ENCODE measurements at regions not wholly inside any gene's neighbourhood (a gene's known extent, or its start where the extent isn't known, plus 50 kb on each side); places are given as distances from the start of the nearest gene placed in this dataset.

DNA sequence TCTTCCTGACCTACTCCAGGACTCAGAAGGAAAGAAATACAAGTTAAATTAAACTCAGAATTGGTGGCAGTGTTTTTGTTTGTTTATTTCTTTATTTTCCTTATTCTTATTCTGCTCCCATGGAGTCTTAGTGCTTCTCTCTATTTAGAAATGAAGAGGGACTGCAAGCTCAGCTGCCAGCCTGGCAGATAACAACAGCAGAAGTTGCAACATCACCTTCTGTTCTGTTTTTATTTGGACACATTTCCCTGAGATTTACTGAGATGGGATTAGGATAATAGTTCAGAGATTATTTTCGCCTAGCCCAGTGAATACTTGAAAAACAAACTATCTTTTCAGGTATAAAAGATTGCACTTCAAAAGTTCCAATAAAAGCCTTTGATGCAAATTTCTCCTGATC, 70.4 kb upstream of the DTNA start:
- Histone ChIP-seq H2AFZ (ENCODE audit: low read length) (no peak overlapping the region), H3K4me3 (replicated peaks in 1 of 3; ENCODE audit: insufficient read depth in 1 of 3, low read depth in 2 of 3, low read length in 3 of 3) (no peak overlapping the region), H3K79me2 (ENCODE audit: insufficient read depth, low read length) (no peaks in the 10 kb centered on the region), H3K4me2 (ENCODE audit: low read depth, low read length) (no peak overlapping the region), H4K20me1 (ENCODE audit: insufficient read depth, low read length) (no peaks in the 10 kb centered on the region; the same call in 1 of the 2 replicates), H3K9me3 (ENCODE audit: low read length) (no peaks in the 10 kb centered on the region), H3K27me3 (ENCODE audit: control insufficient read depth in 1 of 2, insufficient read depth in 2 of 2, low read length in 2 of 2) (no peaks in the 10 kb centered on the region), H3K4me1 (ENCODE audit: insufficient read depth, low read length) (no peaks in the 10 kb centered on the region), H3K9ac (ENCODE audit: insufficient read depth, low read depth, low read length) (no peak overlapping the region), H3K36me3 (replicated peaks in 1 of 2; ENCODE audit: control insufficient read depth in 1 of 2, insufficient read depth in 2 of 2, low read length in 2 of 2) (no peaks in the 10 kb centered on the region), H3K27ac (ENCODE audit: extremely low read length, insufficient read depth, low read length) (no peak overlapping the region)
- BruUV-seq (replicated peaks), result no TSS peak
- ATAC-seq (no peak), FAIRE-seq (no peak), DNase-seq (ENCODE audit: low spot score) (no peak)
- CTCF ChIA-PET (ENCODE audit: low intra/inter-chr PET ratio, low total read pairs), result no interaction called here
- in situ Hi-C loops (cut with HindIII; ENCODE audit: extremely low pct_ligation_motif_present, low pct_unique_long_range_greater_than_20kb) (no loop called here), intact Hi-C loops (cut with micrococcal nuclease; ENCODE audit: unreplicated experiment) (loop anchor here (10.0 kb wide), 1 partner anchor 145 kb away; no protein-coding TSS in a partner anchor)
- TF ChIP-seq, protein P1, sequence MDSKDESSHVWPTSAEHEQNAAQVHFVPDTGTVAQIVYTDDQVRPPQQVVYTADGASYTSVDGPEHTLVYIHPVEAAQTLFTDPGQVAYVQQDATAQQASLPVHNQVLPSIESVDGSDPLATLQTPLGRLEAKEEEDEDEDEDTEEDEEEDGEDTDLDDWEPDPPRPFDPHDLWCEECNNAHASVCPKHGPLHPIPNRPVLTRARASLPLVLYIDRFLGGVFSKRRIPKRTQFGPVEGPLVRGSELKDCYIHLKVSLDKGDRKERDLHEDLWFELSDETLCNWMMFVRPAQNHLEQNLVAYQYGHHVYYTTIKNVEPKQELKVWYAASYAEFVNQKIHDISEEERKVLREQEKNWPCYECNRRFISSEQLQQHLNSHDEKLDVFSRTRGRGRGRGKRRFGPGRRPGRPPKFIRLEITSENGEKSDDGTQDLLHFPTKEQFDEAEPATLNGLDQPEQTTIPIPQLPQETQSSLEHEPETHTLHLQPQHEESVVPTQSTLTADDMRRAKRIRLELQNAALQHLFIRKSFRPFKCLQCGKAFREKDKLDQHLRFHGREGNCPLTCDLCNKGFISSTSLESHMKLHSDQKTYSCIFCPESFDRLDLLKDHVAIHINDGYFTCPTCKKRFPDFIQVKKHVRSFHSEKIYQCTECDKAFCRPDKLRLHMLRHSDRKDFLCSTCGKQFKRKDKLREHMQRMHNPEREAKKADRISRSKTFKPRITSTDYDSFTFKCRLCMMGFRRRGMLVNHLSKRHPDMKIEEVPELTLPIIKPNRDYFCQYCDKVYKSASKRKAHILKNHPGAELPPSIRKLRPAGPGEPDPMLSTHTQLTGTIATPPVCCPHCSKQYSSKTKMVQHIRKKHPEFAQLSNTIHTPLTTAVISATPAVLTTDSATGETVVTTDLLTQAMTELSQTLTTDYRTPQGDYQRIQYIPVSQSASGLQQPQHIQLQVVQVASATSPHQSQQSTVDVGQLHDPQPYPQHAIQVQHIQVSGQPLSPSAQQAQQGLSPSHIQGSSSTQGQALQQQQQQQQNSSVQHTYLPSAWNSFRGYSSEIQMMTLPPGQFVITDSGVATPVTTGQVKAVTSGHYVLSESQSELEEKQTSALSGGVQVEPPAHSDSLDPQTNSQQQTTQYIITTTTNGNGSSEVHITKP (CRISPR knock-in tag; IDR thresholded peaks at IDR 0.05; ENCODE audit: low read depth), result no peak
- TF ChIP-seq ZNF263 (CRISPR knock-in tag; IDR thresholded peaks at IDR 0.05) (no peak), CEBPB (IDR thresholded peaks at IDR 0.05; ENCODE audit: borderline replicate concordance, low read depth, low read length) (peak; percentile 25; the same call in 1 of the 2 replicates)
- 55% methylated on average over 1 of the region's 1 CpG for WGBS (ENCODE audit: low lambda C conversion rate)
- POLR2A ChIA-PET, result no interaction called here

DNA sequence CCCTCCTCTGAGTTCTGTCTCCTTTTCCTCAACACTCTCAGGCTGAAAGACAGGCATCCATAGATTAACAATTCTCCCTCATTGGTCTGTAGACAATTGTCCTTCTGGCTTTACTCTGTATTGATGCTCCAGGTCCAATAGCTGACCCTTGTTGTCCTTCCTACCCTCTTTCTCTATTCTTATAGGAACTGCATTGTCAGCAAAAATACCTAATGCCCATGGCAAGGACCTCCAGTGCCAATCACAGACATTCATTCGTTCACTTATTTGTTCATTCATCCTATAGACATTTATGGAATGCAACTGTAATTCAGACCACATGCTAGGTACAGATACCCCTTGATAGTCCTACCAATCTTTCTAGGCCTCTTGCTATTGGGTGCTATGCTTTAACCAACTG, 69.8 kb upstream of the DTNA start:
- H3K4me1 ChIP-seq (ENCODE audit: insufficient read depth, low read length), result no peaks in the 10 kb centered on the region
- intact Hi-C loops (cut with micrococcal nuclease; ENCODE audit: unreplicated experiment), result no loop called here
- no TSS peak for BruUV-seq (replicated peaks)
- TF ChIP-seq MAFF (IDR thresholded peaks at IDR 0.05; ENCODE audit: low read depth, low read length), result peak; percentile 98
- no peak for TF ChIP-seq RARA (CRISPR knock-in tag; IDR thresholded peaks at IDR 0.05)
- TF ChIP-seq NAIF1 (CRISPR knock-in tag; IDR thresholded peaks at IDR 0.05; ENCODE audit: borderline replicate concordance), result no peak
- TF ChIP-seq, protein P2, sequence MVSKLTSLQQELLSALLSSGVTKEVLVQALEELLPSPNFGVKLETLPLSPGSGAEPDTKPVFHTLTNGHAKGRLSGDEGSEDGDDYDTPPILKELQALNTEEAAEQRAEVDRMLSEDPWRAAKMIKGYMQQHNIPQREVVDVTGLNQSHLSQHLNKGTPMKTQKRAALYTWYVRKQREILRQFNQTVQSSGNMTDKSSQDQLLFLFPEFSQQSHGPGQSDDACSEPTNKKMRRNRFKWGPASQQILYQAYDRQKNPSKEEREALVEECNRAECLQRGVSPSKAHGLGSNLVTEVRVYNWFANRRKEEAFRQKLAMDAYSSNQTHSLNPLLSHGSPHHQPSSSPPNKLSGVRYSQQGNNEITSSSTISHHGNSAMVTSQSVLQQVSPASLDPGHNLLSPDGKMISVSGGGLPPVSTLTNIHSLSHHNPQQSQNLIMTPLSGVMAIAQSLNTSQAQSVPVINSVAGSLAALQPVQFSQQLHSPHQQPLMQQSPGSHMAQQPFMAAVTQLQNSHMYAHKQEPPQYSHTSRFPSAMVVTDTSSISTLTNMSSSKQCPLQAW (CRISPR knock-in tag; IDR thresholded peaks at IDR 0.05), result no peak
- TF ChIP-seq, protein P3, sequence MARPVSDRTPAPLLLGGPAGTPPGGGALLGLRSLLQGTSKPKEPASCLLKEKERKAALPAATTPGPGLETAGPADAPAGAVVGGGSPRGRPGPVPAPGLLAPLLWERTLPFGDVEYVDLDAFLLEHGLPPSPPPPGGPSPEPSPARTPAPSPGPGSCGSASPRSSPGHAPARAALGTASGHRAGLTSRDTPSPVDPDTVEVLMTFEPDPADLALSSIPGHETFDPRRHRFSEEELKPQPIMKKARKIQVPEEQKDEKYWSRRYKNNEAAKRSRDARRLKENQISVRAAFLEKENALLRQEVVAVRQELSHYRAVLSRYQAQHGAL (CRISPR knock-in tag; IDR thresholded peaks at IDR 0.05; ENCODE audit: not compliant biosample characterization), result no peak
- TF ChIP-seq, protein P4, sequence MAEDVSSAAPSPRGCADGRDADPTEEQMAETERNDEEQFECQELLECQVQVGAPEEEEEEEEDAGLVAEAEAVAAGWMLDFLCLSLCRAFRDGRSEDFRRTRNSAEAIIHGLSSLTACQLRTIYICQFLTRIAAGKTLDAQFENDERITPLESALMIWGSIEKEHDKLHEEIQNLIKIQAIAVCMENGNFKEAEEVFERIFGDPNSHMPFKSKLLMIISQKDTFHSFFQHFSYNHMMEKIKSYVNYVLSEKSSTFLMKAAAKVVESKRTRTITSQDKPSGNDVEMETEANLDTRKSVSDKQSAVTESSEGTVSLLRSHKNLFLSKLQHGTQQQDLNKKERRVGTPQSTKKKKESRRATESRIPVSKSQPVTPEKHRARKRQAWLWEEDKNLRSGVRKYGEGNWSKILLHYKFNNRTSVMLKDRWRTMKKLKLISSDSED (CRISPR knock-in tag; IDR thresholded peaks at IDR 0.05), result no peak
- TF ChIP-seq ZNF879 (CRISPR knock-in tag; IDR thresholded peaks at IDR 0.05), result no peak
- no peak for TF ChIP-seq ZNF761 (CRISPR knock-in tag; conservative IDR thresholded peaks at IDR 0.05)
- no peak for TF ChIP-seq GPN1 (CRISPR knock-in tag; IDR thresholded peaks at IDR 0.05; ENCODE audit: borderline replicate concordance)

More for the DNA sequence above, 69.8 kb upstream of the DTNA start:
- Histone ChIP-seq H3K4me3 (replicated peaks in 1 of 3; ENCODE audit: insufficient read depth in 1 of 3, low read depth in 2 of 3, low read length in 3 of 3) (no peak overlapping the region), H3K36me3 (replicated peaks in 1 of 2; ENCODE audit: control insufficient read depth in 1 of 2, insufficient read depth in 2 of 2, low read length in 2 of 2) (no peaks in the 10 kb centered on the region), H3K79me2 (ENCODE audit: insufficient read depth, low read length) (no peaks in the 10 kb centered on the region), H3K27ac (ENCODE audit: extremely low read length, insufficient read depth, low read length) (no peak overlapping the region), H2AFZ (ENCODE audit: low read length) (no peak overlapping the region), H3K4me2 (ENCODE audit: low read depth, low read length) (no peak overlapping the region), H3K27me3 (ENCODE audit: control insufficient read depth in 1 of 2, insufficient read depth in 2 of 2, low read length in 2 of 2) (no peaks in the 10 kb centered on the region), H3K9ac (ENCODE audit: insufficient read depth, low read depth, low read length) (no peak overlapping the region), H3K9me3 (ENCODE audit: low read length) (no peaks in the 10 kb centered on the region), H4K20me1 (ENCODE audit: insufficient read depth, low read length) (no peaks in the 10 kb centered on the region; the same call in 1 of the 2 replicates)
- no peak for DNase-seq (ENCODE audit: low spot score)
- ChIA-PET CTCF (ENCODE audit: low intra/inter-chr PET ratio, low total read pairs) (no interaction called here), POLR2A (no interaction called here)
- FAIRE-seq, result no peak
- no peak for ATAC-seq
- in situ Hi-C loops (cut with HindIII; ENCODE audit: extremely low pct_ligation_motif_present, low pct_unique_long_range_greater_than_20kb), result no loop called here
- 60% methylated on average over 1 of the region's 1 CpG for WGBS (ENCODE audit: low lambda C conversion rate)
